COLO829 (cell line): ENCODE measurements at regions not wholly inside any gene's neighbourhood (a gene's known extent, or its start where the extent isn't known, plus 50 kb on each side); places are given as distances from the start of the nearest gene placed in this dataset.

ENCODE experiments used
- DNase-seq: peaks from one replicate; pipeline ENCODE4 v3.0.0; 2012; ENCODE audit warnings: low spot score

DNA sequence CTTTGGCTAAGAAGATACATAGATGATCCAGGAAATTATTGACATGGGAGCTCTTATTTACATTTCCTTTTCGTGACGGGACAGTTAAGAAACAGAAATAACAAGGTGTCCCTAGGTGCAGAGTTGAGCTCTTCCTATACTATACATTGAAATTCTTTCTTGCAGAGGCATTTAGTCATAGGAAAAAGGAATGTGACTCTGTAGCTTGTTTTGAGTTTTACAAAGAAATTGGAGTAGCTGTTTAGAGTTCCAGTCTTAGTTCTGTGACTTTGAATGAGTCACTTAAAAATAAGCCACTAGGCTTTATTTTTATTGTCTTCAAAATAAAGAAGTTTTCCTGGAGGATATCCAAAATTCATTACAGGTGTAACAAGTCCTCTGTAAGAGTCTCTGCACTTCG lies 723.5 kb upstream of the SGO1 start:
- no peak for DNase-seq

DNA sequence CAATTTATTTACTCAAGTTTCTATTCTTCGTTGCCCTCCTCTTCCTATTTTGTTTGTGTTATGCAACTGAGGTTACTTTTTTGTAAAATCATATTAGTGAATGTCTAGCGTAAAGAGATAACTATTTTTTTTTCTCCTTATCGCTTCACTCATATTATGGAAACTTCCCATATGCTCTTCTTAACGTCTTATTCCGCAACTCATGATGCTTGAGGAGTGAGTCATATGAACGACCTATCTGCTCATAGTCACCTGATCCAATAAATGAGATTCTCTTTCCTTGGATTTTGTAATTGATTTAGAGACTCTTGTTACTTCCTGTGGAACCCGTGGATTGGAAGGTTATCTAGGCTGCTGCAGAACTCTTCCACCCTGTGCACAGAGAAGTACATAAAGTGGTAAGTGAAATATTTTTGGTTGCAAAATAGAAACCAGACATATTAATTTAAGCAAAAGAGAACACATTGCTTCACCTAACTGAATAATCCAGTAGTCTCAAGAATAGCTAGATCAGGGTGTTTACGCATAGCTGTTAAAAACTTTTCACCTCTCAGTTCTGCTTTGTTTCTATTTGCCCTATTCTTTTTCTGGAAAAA lies 719.3 kb upstream of the SGO1 start:
- peak; percentile 31 for DNase-seq

DNA sequence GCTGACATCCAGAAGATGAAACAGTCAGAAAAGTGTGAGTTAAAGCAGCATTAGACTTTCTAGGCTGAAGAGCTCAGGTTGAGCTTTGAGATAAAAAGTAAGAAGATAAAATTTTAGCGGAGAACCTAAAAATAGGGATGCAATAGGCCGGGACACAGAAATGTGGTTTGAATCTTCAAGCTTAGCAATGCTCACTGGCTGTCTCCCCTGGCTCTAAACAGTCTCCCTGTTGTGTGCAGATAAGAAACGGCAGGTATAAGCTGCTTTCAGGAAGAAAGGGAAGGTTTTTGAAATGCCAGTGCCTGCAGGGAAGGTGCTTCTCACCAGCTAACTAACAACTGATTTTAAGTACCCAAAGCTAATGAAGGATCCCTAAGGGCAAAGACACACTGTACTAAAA lies 718.7 kb upstream of the SGO1 start:
- DNase-seq: no peak

DNA sequence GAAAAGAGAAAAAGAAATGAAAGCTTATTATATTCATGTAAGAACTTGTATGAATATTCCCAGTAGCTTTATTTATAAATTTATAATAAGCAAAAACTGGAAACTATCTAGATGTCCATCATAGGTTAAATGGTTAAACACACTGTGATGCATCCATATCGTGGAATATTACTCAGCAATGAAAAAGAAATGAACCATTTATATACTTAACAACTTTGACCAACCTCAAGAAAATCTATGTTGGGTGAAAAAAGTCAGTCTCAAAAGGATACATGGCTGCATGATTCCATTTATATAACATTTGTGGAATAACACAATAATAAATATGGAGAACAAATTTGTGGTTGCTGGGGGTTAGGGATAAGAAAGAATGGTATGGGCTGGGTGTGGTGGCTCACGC lies 713.0 kb upstream of the SGO1 start:
- DNase-seq: no peak

DNA sequence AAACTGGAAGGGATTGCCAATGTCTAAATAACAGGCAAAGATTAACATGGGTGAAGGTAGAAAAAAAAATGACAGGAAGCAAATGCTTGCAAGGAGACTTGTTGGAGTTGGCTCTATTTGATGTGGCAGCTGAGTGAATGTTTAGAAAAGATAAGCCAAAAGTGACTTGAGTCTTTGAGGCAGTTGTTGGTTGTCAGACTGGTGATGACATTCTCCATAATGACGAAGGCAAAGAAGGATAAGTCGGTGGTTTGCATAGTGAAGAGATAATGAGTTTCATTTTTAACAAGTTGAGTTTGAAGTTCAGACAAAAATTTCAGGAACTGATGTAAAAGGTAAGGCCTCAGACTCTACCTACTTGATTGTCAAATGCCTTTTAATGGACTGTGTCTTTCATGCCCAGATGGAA lies 704.1 kb upstream of the SGO1 start:
- no peak for DNase-seq

DNA sequence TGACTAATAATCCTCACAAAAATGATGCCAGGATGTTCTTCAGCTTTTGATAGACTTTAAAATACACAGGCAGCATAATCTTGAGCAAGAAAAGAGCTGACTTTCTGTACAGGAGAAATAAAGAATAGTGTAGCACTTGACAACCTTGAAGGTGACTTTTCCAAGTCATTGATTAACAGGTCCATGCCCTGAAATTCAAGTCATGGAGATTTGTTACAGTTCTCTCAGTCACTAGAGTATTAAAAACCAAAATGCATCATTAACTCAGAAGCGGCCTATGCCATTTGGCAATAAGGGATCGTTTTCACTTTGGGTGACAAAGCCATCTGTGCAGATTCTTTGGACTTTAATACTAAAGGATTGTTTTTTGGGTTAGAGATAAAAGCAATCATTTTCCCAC lies 692.7 kb upstream of the SGO1 start:
- DNase-seq: no peak

DNA sequence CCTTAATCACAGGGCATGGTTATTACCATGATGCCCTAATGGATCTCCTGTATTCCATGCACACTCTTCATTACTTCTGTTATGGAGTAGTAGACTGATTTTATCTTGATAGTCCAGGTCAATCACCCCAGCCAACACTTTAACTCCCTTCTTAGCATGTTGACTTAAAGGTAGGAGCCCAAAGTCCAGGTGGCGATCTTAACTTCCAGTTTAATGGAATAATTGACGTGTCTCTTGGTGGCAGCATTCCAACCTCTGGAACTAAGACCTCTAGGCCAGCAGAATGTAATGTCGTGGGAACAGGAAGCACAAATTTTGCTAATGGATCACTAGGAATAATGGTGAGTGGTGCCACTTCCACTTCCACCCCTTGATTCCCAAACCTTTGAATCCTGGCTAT lies 687.2 kb upstream of the SGO1 start:
- DNase-seq: no peak

DNA sequence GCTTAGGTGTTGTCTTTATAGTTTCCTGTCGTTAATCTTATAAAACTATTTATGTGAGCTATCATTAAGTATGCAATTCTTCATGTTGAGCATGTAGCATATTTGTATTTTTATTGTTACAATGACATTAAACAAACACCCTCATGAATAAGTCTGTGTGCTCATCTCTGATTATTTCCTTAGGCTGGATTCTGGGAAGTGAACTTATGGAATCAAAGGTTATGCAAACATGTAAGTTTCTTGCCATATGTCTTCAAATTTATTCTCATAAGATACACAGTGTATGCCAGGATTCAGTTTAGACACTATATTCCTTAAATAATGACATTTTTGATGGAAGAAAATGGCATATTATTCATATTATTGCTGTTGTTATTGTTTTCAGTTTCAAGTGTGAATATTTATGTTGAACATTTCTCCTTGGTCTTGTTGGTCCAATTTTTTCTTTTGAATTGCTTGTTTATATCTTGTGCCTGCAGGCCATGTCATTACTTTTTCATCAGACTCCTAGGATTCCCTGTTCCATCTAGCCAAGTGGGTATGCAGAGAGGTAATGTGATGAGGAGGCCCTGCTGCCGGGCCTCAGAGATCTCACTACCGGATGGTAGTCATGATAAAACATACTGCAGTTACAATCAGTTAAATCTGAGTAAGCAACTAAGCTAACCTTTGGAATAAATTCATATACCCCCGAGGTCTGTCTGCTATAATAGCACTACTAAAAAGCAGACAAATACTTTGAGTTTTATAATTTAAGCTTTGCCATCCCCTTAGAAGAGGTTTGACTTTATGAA lies 684.3 kb upstream of the SGO1 start:
- DNase-seq: no peak

DNA sequence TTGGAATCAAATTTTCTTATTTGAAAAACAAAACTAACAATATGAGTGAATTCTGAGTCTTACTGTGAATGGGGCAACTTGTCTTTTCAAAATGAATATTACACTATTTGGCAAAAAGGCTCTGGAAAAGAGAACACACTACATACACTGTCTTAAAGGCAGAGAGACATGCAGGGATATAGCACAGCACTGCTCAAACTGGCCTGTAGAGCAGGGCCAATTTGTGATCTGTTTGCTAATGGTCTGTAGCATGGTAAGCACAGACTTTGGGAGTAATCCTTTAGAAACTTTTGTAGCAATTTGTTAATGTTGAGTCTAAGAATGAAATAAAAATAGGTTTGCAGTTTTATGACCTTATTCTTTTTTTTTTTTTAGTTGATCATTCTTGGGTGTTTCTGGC lies 679.8 kb upstream of the SGO1 start:
- no peak for DNase-seq

DNA sequence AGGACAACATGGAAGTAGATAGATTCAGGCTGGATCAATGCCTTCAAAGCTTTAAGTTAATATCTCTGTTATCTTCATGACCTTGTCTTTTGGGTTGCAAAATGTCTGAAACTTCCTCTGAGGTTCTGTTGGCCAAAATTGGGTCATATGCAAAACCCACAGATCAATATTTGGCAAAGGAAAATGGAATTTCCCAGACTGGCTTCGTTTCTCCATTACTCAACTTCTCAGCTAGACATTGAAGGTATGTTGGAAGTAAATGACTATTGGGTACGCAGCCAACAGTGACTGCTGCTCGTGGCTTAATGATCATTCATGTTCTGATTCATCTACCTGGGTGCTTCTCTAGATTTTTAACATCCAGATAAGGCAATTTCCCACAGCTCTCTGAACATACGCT lies 675.4 kb upstream of the SGO1 start:
- no peak for DNase-seq

DNA sequence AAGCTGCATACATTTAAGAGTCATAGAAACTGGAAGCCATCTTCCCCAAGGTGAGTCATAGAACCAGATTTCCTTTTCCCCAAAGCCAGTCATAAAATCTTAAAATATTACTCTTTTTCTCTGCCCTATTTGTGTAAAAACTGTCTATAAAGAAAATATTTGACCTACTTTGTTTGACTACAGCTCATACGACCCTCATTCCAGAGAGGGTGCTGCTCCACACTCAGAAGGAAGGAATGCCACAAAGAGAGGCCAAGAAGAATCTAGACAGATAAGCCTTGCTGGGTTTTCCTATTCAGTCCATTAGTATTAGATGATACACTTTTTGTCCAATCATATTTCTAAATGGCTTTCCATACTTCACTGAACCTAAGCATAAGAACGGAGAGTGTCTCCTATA lies 671.6 kb upstream of the SGO1 start:
- no peak for DNase-seq

DNA sequence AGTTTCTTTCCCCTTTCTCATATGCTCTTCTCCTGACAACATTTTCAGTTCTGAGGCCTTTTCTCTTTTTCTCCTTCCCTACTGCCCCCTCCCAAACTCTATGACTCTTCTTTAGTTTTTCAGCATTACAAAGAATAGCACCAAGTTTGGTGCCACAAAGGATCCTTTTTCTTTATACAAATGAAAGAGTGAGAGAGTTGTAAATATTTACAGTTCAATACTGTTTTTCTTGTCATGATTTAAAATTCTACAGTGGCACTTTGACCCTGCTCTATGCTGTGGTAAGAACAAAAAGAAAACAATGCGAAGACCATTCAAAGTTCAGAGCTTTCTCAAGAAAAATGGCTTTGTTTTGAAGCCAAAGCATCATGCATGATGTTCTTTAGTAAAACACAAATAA lies 667.9 kb upstream of the SGO1 start:
- DNase-seq: no peak

DNA sequence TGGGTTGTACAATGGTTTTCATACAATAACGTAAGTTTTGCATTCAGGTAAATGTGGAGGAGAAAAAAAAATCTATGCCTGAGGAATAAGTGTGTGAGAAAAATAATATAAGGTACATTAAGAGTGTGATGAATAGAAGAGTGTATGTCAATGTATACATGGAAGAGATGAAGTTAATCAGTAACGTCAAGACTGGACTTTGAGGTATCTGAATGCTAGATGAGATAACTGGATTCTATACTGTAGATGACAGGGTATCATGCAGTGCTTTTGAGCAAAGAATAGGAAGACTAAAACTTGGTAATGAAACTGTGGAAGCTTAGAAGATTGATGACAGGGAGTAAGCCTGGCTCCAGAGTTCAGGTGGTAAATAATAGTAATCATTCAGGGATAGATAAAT lies 666.7 kb upstream of the SGO1 start:
- DNase-seq: no peak

DNA sequence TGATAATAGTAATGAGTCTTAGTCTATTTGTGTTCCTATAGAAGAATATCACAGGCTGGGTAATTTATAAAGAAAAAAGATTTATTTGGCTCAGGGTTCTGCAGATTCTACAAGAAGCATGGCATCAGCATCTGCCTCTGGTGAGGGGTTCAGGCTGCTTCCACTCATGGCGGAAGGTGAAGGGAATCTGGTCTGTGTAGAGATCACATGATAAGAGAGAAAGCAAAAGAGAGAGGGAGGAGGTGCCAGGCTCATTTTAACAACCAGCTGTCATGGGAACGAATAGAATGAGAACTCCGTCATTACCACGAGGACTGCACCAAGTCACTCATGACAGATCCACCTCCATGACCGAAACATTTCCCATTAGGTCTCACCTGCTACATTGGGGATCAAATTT lies 664.0 kb upstream of the SGO1 start:
- no peak for DNase-seq

DNA sequence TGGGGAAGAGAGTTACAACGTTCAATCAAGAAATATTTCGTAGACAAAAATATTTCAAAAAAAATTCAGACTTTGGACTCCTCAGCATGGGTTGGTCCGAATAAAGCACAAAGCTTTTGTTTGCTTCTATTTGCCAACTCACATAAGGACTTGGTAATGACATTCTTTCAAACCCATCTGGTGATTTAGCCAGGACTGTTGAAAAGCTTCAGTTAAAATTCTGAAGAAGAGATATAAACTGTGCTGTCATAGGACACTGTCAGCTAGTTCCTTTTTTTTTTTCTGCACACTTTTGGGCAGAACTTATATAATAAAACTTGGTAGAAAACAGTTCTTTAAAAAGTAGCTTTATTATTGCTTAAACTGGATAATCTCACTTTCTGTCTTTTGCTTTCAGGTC lies 660.8 kb upstream of the SGO1 start:
- no peak for DNase-seq

DNA sequence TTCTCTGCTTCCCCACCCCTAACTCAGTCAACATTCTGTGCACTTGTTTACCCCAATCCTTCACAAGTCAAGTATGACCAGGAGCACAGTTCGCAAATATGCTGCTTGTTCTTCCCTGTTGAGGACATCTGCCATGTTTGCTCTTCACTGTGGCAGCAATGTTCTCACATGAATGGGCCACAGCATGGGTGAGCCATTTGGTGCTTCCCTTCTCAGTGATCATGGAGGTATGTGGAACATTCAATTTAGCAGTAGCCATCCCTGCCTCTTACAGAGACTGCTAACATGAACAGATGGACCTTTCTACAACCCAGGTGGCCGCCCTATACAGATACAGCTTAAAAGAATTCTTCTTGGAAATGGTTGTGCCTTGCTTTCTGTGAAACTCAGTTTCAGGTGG lies 660.1 kb upstream of the SGO1 start:
- DNase-seq: no peak

DNA sequence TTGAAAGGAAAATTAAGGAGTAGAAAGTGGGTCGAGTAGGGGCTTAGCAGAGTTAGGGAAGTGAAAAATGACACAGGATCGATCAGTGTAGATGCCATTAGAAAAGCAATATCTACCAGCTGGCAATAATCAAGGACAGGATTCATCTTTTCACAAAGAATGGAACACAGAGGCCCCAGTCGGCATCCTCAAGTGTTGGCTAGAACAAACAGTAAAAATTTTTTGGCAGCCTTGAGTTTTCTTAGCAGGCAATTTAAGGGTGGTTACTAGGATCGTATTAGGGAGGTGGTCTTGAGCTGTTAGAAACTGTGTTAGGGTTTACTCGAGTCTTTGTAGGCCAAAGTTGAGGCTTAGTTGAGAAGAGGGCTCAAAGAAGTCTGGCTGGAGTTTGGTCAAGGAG lies 658.8 kb upstream of the SGO1 start:
- DNase-seq: no peak

DNA sequence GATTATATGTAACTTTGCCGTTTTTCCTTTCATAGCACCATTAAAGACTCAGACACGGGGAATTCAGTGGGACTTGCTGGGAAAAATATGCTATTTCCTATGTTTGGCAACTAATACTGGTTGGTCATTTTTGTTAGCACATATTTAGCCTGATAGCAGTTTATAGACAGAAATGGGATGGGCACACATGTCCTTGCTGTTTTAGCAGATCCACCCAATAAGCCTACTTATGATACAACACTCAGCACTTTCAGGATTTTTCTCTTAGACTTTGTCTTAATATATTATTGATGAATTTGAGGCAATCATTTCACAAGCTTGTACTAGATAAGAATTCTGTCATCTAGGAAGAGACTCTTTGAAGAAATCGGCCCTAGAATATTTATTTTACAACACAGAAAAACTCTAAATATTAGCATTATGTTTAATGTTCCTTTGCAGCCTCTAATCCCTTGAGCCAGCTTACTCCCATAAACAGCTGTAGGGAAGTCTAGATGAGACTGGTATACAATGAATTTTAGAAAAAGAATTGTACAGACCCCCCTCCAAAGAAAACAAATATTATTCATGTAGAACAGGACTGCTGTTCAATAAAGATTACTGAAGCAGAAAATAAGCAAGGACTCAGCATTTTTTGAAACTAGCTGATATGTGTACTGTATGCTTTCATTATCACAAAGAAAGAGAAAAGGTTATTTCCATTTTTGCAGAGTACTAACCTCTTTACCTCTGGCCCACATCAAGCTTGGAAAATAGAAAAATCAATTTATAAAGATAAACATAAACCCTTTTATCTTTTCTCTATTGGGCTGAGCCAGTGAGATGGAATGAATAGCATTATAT lies 656.8 kb upstream of the SGO1 start:
- no peak for DNase-seq

DNA sequence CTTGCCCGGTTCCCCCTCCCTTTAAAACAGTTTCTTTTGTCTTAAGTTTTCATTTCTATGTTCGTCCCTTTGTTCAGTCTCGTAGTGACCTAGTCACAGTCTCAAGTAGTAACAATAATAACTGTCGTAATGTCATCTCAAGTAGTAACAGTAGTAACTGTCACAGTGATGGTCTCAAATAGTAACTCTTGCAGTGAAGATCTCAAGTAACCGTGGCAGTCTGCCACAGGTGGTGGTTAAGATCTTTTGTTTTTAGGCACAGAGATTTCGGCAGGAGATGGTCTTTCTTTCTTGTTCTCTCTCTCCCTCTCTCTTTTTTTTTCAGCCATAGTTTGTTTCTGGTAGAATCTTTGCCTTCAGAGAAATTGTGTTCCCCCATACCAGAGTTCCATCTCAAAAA lies 656.0 kb upstream of the SGO1 start:
- DNase-seq: no peak

DNA sequence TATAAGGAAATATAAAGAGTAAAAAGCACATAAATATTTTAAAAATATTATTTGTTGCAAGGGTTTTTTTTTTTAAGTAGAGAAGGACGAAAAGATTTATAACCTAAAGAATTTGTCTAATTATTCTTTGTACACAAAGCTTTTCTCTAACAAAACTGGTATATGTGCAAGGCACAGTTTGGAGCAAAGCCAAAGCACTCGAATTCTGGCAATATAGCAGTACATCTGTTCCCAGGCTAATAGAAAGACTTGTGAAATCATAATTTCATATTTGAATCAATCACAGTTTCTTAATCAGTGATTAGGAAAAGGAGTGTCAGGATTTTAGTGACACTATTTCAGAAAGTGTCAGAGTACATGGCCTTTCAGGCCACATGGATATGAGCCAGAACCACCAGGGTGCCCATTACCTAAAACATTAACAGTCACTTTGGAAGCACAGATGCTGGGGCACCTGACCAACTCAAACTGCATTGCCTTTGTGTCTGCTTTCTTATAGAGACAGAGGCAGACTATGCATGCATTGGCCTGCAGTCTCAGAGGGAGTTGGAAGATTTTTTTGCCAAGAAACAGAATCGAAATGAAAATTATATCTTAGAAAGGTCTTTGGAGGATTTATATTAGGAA lies 651.8 kb upstream of the SGO1 start:
- no peak for DNase-seq

DNA sequence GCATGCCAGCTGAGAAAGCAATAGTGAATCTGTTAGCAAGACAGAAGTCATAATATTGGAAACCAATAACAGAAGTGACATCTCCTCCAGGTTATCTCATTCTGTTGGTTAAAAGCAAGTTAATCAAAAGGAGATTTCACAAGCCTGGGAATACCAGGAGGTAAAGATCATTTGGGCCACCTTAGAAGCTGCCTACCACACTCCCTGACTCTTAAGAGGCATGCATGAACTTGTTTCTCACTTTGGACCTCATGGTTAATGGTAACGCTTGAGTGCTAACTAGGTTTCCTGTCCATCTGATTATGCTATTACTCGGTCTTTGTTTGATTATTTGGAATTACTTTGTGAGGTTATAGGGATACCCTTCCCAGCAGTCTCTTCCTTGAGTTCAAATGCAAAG lies 650.8 kb upstream of the SGO1 start:
- DNase-seq: no peak

DNA sequence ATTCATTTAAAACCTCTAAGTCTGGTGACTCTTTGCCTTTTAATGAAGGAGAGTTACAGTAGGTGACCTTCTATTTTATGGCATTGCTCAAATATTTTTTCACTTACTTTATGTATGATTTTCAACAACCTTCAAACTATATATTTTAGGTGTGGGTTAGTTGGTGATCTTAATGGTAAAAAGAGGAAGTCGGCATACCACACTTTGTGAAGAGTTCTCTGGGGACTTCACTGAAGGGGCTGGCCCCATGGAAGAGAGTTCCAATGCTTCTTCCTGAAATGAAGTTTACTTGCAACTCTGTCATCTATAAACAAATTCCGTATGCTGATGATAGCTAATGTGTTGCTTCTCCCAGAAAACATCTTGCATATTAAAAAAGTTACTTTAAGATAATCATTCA lies 647.0 kb upstream of the SGO1 start:
- DNase-seq: no peak

DNA sequence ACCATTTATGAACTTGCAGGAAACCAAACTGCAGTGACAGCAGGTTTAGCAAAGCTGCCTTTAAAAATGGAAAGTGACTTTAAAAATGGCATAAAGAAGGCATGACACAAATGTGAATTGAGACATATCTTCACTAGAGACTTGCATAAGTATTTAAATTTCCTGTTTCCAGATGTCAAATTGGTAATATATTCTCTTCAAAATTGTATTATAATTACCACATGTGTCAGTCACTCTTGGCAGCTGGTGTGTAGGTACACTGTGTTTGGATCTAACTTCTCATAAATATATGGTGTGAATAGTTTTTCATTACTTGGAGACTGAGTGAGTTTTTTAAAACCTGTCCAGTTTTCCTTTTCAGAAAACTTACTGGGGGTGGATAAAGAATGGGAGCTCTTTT lies 636.2 kb upstream of the SGO1 start:
- no peak for DNase-seq
